ENCODE measurements at regions not wholly inside any gene's neighbourhood (a gene's known extent, or its start where the extent isn't known, plus 50 kb on each side); places are given as distances from the start of the nearest gene placed in this dataset.

DNA sequence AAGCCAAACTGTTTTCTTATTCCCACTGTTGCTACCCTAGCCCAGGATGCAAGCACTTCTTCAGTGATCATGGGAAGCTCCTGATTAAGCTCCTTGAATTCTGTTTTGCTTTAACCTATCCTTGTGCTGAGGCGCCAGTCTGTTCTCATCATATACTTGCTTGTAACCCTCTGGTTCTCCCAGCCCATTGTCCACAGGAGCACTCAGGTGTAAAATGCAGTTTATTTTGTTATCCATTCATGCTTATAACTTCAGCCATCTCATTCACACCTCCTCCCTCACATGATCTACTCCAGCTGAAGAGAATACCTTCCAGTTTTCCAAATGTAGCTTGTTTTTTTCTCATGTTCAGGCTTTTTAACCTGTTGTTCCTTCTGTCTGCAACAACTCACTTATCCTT is 402.1 kb upstream of the BRINP1 start (continued):
- TF ChIP-seq ZNF281 (CRISPR knock-in tag; IDR thresholded peaks at IDR 0.05) = no peak

- Mint-ChIP-seq H3K36me3 (no peaks in the 10 kb centered on the region), H3K4me3 (no peak overlapping the region), H3K27ac (no peak overlapping the region), H3K4me1 (peaks cover 12% of the 10 kb centered on the region), H3K9me3 (no peaks in the 10 kb centered on the region), H3K27me3 (ENCODE audit: low read depth) (peaks cover 23% of the 10 kb centered on the region)
- ATAC-seq (no peak), DNase-seq (ENCODE audit: low spot score) (no peak)
- CTCF ChIA-PET = no interaction called here
- no peak for TF ChIP-seq MXD4 (CRISPR knock-in tag; IDR thresholded peaks at IDR 0.05; ENCODE audit: borderline replicate concordance)
- TF ChIP-seq EMX1 (CRISPR knock-in tag; IDR thresholded peaks at IDR 0.05) = no peak
- no peak for TF ChIP-seq E2F5 (CRISPR knock-in tag; IDR thresholded peaks at IDR 0.05)
- no peak for TF ChIP-seq OVOL2 (CRISPR knock-in tag; IDR thresholded peaks at IDR 0.05; ENCODE audit: borderline replicate concordance)
- TF ChIP-seq, protein P1, sequence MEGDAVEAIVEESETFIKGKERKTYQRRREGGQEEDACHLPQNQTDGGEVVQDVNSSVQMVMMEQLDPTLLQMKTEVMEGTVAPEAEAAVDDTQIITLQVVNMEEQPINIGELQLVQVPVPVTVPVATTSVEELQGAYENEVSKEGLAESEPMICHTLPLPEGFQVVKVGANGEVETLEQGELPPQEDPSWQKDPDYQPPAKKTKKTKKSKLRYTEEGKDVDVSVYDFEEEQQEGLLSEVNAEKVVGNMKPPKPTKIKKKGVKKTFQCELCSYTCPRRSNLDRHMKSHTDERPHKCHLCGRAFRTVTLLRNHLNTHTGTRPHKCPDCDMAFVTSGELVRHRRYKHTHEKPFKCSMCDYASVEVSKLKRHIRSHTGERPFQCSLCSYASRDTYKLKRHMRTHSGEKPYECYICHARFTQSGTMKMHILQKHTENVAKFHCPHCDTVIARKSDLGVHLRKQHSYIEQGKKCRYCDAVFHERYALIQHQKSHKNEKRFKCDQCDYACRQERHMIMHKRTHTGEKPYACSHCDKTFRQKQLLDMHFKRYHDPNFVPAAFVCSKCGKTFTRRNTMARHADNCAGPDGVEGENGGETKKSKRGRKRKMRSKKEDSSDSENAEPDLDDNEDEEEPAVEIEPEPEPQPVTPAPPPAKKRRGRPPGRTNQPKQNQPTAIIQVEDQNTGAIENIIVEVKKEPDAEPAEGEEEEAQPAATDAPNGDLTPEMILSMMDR (IDR thresholded peaks at IDR 0.05) = no peak
- no peak for TF ChIP-seq SMAD4 (CRISPR knock-in tag; IDR thresholded peaks at IDR 0.05)
- TF ChIP-seq ZNF138 (CRISPR knock-in tag; conservative IDR thresholded peaks at IDR 0.05) = no peak
- no peak for TF ChIP-seq AR (CRISPR knock-in tag; IDR thresholded peaks at IDR 0.05)
- no peak for TF ChIP-seq FOXP1 (CRISPR knock-in tag; IDR thresholded peaks at IDR 0.05; ENCODE audit: borderline replicate concordance)
- TF ChIP-seq ZNF512 (CRISPR knock-in tag; IDR thresholded peaks at IDR 0.05; ENCODE audit: borderline replicate concordance) = no peak
- TF ChIP-seq RELA (CRISPR knock-in tag; IDR thresholded peaks at IDR 0.05; ENCODE audit: borderline replicate concordance) = no peak
- TF ChIP-seq NR1H2 (CRISPR knock-in tag; IDR thresholded peaks at IDR 0.05) = no peak
- TF ChIP-seq TEAD1 (CRISPR knock-in tag; IDR thresholded peaks at IDR 0.05) = no peak
- no peak for TF ChIP-seq ZNF317 (CRISPR knock-in tag; IDR thresholded peaks at IDR 0.05; ENCODE audit: borderline replicate concordance, low read depth)
- TF ChIP-seq ESRRA (CRISPR knock-in tag; IDR thresholded peaks at IDR 0.05; ENCODE audit: borderline replicate concordance) = no peak
- no peak for TF ChIP-seq ZNF281 (CRISPR knock-in tag; IDR thresholded peaks at IDR 0.05)
- TF ChIP-seq IRF1 (CRISPR knock-in tag; IDR thresholded peaks at IDR 0.05) = no peak
- POLR2A ChIA-PET = no interaction called here
Observed at GRCh38 chr9:119768266-119768665, 399.0 kb upstream of the BRINP1 start.
